Upper lobe of right lung (tissue), 1 donor: ENCODE measurements at regions not wholly inside any gene's neighbourhood (a gene's known extent, or its start where the extent isn't known, plus 50 kb on each side); places are given as distances from the start of the nearest gene placed in this dataset.
"Not testable (repeated sequence)": the region's sequence is repeated elsewhere in the genome, so short reads cannot be mapped to it uniquely, and the experiment has no call there.

Experiments used
- ATAC-seq: fragments of 200-7000 bp; cut with Tn5 transposase; one replicate; pipeline ENCODE4 v1.9.1; 2020; ENCODE audit warnings: mild to moderate bottlenecking, moderate library complexity
- DNase-seq: peaks from one replicate; pipeline ENCODE4 v3.0.0-alpha.2; 2020
- H3K27ac ChIP-seq: fragments of 200-600 bp; one replicate; pipeline ENCODE4 v1.8.0; 2022
- H3K27me3 ChIP-seq: fragments of 200-600 bp; one replicate; pipeline ENCODE4 v1.8.0; 2022; ENCODE audit warnings: mild to moderate bottlenecking
- H3K36me3 ChIP-seq: fragments of 200-600 bp; one replicate; pipeline ENCODE4 v1.8.0; 2022
- H3K4me1 ChIP-seq: fragments of 200-600 bp; one replicate; pipeline ENCODE4 v1.8.0; 2022
- H3K4me3 ChIP-seq: fragments of 200-600 bp; one replicate; pipeline ENCODE4 v1.8.0; 2022; ENCODE audit warnings: mild to moderate bottlenecking
- H3K9me3 ChIP-seq: fragments of 200-600 bp; one replicate; pipeline ENCODE4 v1.8.0; 2022
- CTCF ChIP-seq: fragments of 200-600 bp; IDR thresholded peaks from one replicate; pipeline ENCODE4 v1.8.0; 2022; ENCODE audit warnings: antibody characterized with exemption
- intact Hi-C: fragments of 100-400 bp; cut with DNase I; formaldehyde crosslinking; loops from one replicate; pipeline ENCODE4 v1.11.0; 2022
- donor health status: DM: no; HTN: yes; CAD: no; lungs with severe emphysema.

GRCh38 chr3:148510116-148510515 lies 187.6 kb upstream of the AGTR1 start:
- DNase-seq (no peak), ATAC-seq (no peak)
- Histone ChIP-seq H3K9me3 (no peaks in the 10 kb centered on the region), H3K4me3 (no peak overlapping the region), H3K4me1 (no peaks in the 10 kb centered on the region), H3K27me3 (no peaks in the 10 kb centered on the region), H3K27ac (no peak overlapping the region), H3K36me3 (no peaks in the 10 kb centered on the region)
- TF ChIP-seq CTCF = no peak
- intact Hi-C loops = no loop called here

GRCh38 chr3:148510561-148510960 lies 187.1 kb upstream of the AGTR1 start:
- H3K27me3 ChIP-seq = no peaks in the 10 kb centered on the region
- H3K4me1 ChIP-seq = no peaks in the 10 kb centered on the region
- H3K4me3 ChIP-seq = no peak overlapping the region
- H3K36me3 ChIP-seq = no peaks in the 10 kb centered on the region
- DNase-seq (no peak), ATAC-seq (no peak)
- no peak for TF ChIP-seq CTCF
- H3K27ac ChIP-seq = no peak overlapping the region
- H3K9me3 ChIP-seq = no peaks in the 10 kb centered on the region
- intact Hi-C loops = no loop called here

GRCh38 chr3:148512648-148513047 lies 185.1 kb upstream of the AGTR1 start:
- Histone ChIP-seq H3K9me3 (no peaks in the 10 kb centered on the region), H3K27ac (no peak overlapping the region), H3K36me3 (no peaks in the 10 kb centered on the region), H3K27me3 (no peaks in the 10 kb centered on the region), H3K4me1 (no peaks in the 10 kb centered on the region), H3K4me3 (no peak overlapping the region)
- intact Hi-C loops = no loop called here
- no peak for ATAC-seq
- TF ChIP-seq CTCF = no peak
- DNase-seq = no peak

GRCh38 chr3:148513096-148513543 lies 184.6 kb upstream of the AGTR1 start:
- TF ChIP-seq CTCF = no peak
- Histone ChIP-seq H3K36me3 (no peaks in the 10 kb centered on the region), H3K4me3 (no peak overlapping the region), H3K4me1 (no peaks in the 10 kb centered on the region), H3K27ac (no peak overlapping the region), H3K9me3 (no peaks in the 10 kb centered on the region), H3K27me3 (no peaks in the 10 kb centered on the region)
- ATAC-seq (no peak), DNase-seq (no peak)
- intact Hi-C loops = no loop called here

- H3K4me3 ChIP-seq = no peak overlapping the region
- intact Hi-C loops = no loop called here
- ATAC-seq (no peak), DNase-seq (no peak)
- H3K4me1 ChIP-seq = no peaks in the 10 kb centered on the region
- H3K36me3 ChIP-seq = no peaks in the 10 kb centered on the region
- no peak for TF ChIP-seq CTCF
- no peaks in the 10 kb centered on the region for H3K9me3 ChIP-seq
- H3K27ac ChIP-seq = no peak overlapping the region
- no peaks in the 10 kb centered on the region for H3K27me3 ChIP-seq
These were observed 179.2 kb upstream of the AGTR1 start for GRCh38 chr3:148518520-148518919.

- DNase-seq, H3K27me3 ChIP-seq, H3K9me3 ChIP-seq, ATAC-seq, H3K4me1 ChIP-seq, H3K27ac ChIP-seq, H3K4me3 ChIP-seq, intact Hi-C loops, H3K36me3 ChIP-seq: not testable (repeated sequence)
These were observed 172.1 kb upstream of the AGTR1 start for GRCh38 chr3:148525621-148526020.
